HG03460 (cell line): ENCODE measurements at regions not wholly inside any gene's neighbourhood (a gene's known extent, or its start where the extent isn't known, plus 50 kb on each side); places are given as distances from the start of the nearest gene placed in this dataset.

Experiments
- ATAC-seq: cut with Tn5 transposase; IDR thresholded peaks from one replicate; pipeline ENCODE4 v1.9.1; 2021; ENCODE audit not compliant: unreplicated experiment

DNA sequence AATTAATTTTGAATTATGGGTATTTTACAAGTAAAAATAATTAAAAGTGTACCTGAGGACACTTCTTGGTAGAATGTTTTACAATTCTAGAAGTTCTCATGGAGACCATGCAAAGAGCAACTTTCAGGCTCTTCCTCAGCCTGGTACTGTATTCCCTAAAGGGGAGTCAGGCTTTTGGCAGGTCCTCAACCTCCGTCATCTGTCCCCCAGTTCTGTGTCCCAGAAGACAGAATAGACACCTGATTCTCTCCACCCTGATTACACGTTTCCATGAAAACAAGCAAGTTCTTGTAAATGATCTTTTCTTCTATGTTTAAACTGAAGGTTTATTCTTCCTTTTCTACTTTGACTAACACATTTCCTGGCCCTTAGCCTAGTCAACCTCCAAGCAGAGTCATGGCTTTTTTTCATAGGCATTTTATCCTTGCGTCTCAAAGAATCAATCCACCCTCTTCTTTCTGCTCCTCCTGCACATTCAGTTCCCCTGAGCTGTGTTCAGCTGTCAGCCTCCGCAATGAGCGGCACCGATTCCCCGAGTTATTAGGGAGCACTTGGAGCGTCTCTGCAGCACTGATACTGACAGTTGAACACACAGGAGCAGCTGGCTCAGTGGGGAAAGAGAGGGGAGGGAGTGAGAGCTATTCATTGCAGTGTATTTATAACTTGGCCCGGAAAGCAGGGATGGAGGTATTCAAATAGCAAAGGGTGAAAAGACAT lies 1082.4 kb upstream of the MAP3K7 start:
- no peak for ATAC-seq

DNA sequence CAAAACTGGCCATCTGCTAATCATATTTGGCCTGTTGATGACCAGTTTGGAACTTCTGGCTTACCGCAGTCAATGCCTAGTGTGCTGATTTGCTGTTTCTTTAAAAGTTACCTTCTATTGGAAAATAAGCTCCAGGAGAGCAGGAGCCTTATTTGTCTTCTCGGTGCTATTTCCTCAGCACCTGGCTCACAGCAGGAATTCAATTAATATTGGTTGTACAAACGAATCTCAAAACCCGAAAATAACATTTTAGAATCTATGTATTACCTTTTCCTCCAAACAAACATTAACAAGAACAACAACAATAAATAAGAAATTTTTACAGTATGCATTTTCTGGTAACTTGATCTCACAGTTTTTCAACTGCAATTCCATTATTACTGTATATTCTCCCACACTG lies 1080.7 kb upstream of the MAP3K7 start:
- no peak for ATAC-seq

DNA sequence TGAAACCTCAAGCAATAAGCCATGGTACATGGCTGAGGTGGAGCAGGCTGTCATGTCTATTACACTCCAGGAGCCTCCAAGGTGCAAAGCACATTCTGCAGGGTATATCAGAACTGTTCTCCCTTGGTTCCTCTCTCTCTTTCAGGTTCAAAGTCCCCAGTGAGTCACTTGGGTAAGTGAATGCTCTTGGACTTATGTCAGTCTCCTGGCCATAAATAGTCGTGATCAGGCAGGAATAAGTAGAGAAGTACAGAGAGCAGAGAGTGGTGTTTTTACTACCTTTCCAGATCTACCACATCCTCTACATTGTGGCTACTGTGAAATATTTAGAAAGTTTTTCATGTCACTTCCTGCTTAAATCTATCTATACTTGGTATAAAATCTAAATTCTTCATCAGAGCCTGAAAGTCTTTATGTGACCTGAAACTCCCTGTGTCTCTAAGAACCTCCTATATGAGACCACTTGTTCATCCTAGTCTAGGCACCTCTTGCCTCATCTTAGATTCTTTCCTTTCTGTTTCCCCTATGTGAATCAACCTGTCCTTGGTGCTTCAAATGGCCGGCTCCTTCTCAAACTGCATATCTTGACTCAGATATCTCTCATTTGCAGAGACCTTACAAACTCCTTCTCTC lies 1077.6 kb upstream of the MAP3K7 start:
- ATAC-seq, result no peak

DNA sequence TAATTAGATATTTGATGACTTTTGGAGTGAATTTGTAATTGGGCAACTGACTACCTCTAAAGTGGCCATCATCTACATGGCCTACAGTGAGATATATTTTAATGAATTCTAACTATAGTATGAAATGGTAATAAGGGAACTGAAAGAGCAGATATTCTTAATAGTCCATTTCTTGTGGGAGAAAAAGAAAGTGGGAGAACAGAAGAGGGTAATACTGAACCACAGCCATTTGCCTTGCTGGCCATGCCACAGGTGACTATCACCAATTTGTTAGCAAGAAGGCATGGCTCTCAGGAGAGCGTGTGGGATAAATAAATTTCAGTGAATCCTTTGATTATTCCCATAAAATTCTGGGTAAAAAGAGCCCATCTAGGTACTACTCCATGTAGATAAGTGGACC lies 1074.0 kb upstream of the MAP3K7 start:
- ATAC-seq, result no peak

DNA sequence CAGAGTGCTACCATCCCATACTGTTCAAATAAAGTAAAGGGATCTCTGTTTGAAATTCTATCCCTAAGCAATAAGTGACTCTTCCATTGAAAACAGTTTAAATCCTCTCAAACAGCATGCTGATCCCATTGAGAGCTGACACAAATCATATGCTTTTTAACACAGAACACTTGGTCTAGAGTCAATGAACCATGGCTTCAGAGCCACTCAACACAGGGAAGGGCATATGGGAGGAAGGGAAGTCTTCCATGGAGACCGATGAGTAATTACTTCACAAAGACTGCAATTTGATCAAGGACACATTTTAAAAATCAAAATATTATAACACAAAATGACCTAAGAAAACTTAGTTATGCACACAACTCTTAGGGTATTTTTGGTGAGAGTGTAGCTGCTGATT lies 1073.0 kb upstream of the MAP3K7 start:
- ATAC-seq, result no peak

DNA sequence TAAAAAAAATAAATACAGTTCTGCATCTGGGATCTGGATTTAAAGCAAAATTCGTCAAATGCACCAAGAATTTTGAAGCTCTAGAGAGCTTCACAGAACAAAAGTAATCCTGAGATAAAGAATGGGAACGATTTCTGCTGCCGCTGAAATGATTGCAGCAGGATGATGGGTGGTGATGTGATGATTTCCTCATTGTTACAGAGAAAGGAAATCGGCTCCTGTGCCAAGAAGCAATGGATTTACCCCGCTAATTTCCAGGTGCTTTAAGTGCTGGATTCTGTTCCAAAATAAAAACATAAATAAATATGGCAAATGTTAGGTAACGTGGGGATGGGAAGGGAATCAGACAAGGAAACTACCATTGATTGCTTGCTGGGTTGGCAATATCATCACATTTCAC lies 1067.9 kb upstream of the MAP3K7 start:
- no peak for ATAC-seq

DNA sequence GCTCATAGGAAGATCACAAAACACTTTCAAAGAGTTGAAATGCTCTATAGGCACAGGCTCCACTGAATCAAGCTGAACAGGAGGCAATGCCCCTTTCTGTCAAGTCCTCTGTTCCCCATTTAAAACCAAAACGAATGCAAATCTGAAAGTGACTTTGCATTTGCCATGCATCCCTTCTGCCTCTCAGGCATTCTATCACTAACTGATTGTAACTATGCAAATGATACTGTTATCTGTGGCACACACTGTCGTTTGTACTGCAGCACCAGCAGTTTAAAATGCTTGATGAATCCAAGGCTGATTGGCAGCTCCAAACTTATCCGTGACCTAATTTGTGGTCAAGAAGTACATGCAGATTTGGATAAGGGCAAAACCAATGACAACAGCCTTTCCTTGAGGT lies 1067.5 kb upstream of the MAP3K7 start:
- no peak for ATAC-seq

DNA sequence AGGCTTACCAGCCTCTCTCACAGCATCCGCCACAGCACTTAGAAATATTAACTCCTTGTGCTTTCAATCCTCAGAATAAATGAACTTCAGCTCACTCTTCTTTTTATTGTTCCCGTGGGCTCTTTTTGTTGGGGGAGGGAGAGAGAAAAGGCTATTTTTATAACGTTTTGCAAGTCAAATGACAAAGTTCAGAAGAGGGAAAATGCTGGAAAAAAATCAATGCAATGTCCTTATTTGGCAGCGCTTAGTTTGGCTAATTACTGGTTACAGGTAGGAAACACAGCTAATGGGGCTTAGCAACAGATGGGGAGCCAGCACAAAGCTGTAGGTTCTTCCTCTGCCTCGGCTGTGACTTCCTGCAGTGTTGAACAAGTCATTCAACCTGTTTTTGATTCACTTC lies 1067.0 kb upstream of the MAP3K7 start:
- ATAC-seq, result no peak

DNA sequence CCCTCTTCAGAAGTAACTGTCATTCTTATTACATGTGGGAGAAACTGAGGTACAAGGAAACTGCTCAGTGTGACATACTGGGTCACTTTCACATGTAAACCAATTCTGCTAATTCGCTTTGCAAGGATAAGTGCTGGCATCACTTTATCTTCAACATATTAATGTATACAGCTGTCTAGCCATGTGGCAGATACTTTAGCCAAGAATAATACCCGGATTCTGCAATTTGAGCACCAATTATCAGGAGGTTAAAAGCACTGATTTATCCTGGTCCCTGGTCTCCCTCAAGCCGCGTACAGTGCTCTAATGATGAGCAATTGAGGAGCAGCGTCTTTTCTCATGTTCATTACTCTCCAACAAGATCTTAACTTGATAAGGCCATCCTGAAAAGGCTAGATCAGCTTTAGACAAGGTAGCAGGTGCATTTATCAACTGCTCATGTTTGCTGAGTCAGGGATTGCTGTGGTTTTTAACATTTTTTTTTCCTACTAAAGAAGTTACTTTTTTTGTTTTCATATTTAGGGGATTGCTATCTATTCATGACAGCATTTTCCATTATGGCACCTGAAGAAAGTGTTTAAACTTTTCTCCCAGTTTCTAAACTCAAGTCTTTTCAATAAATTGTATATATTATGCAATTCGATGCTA lies 1066.3 kb upstream of the MAP3K7 start:
- no peak for ATAC-seq

DNA sequence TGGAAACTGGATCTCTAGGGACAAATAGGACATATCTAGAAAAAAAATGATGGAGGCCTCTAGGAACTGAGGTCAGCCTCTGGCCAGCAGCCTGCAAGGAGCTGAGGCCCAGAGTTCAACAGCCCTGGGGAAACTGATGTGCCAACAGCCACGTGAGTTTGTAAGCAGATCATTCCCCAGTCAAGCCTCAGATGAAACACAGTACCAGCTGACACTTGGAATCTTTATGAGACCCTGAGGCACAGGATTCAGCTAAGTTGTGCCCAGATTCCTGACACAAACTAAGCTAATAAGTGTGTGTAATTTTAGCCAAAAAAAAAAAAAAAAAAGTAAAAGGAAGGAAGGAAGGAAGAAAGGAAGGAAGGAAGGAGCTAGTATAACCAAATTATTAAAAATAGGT lies 1059.8 kb upstream of the MAP3K7 start:
- no peak for ATAC-seq

DNA sequence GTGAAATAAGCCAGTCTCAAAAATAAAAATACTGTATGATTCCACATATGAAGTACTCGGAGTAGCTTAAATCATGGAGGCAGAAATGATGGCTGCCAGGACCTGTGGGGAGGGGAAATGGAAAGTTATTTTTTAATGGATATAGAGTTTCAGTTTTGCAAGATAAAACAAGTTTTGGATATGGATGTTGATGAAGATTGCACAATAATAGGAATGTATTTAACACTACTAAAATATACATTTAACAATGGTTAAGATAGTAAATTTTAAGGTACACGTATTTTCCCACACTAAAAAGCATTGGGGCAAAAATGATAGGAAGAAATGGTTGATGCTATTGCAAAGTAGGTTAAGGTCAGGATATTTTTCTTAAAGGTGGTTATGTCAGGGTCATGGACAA lies 1058.9 kb upstream of the MAP3K7 start:
- ATAC-seq, result no peak

DNA sequence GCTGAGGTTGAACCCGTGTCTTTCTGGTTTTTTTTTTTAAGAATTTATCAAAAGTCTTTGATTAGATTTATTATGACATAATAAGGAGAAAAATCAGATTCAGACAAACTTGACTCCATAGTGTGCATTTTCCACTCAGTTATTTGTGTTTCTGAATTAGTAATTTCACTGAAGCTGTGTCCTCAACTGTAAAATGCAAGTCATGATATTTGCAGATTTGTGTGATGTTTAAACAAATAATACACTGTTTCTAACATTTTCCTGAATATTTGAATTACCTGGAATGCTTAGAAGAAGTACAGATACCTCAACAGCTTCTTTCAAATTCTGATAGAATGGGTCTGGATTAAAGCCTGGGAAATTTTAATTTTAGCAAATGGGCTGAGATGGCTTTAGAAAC lies 1050.3 kb upstream of the MAP3K7 start:
- no peak for ATAC-seq

DNA sequence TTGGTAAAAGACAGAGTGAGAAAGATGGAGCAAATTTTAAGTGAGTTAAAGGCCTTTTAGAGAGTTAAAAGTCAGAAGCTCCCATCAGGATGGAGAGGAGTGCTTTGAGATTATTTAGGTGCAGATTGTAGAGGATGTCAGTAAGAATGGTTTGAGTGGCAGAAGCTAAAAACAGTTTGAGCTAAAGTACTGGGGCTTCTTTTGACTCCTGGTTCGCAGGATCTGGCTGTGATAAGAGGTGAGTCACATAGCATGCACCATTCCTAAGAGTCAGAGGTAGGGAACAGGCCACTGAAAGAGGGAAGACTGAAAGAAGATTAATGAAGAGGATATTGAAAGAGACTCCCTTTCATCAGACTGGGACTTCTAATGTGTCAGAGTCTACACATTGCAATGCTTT lies 1047.9 kb upstream of the MAP3K7 start:
- no peak for ATAC-seq

DNA sequence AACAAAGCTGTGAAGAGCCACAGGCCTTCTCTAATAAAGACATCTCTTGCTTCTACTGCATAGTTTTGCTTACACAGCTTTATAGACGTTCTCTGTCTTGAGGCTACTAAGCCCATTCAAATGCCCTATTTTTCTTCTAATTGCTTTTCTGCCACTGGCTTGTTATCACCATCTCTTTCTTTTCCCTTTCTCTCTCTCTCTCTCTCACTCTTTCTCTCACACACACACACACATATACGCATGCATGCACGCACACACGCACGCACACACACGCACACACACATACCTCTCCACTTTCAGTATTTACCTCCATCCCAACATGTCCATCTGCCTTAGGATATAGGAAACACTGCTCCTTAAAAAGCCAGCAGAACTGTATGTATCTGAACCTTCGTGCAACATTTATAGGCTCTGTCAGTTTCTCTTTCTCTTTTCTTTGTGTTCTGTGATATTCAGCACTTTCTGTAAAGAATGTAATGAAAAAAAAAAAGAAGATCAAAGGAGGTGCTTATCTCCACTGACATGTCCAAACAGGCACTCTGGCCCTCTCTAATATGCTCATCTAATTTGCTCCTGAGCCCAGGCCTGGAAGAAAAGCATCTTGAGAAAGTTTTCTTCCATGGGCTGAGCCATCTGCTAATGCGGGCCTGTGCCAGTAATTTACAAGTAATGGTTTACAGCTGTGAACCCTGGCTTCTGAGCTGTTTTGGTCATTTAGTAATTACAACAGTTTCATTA lies 1046.7 kb upstream of the MAP3K7 start:
- ATAC-seq, result no peak

DNA sequence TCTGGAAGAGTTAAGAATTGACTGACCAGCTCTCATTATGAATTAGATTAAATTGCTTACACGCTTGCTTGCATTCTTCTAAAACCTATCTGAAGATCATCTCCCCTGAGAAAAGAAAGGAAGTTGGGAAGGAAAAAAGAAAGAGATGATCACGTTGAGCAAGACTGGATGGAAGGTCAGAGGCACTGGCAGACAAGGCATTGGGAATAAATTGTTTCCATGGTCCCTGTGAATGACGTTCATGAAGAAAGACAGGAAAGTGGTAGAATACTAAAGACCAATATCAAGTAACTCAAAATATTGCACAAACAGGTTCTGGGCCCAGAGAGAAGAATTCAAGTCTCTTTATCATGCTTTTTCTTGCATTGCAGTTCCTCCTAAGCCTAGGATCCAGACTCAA lies 1045.4 kb upstream of the MAP3K7 start:
- no peak for ATAC-seq

DNA sequence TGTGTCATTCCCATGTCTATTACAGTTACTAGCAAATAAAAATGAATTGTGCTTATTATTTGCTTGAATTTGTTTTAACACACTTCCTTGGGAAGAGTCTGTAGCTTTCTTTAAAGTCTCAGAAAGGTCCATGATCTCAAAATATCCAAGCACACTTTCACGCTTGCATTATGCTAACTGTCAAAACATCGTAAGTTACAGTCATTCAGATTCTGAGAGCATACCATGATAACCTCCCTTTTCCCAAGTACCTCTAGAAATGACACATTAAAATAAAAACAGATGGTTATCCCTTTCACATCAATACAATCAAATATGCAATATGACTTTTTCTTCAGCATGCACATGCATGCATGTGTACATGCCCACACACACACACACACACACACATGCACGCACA lies 1044.4 kb upstream of the MAP3K7 start:
- ATAC-seq, result no peak

DNA sequence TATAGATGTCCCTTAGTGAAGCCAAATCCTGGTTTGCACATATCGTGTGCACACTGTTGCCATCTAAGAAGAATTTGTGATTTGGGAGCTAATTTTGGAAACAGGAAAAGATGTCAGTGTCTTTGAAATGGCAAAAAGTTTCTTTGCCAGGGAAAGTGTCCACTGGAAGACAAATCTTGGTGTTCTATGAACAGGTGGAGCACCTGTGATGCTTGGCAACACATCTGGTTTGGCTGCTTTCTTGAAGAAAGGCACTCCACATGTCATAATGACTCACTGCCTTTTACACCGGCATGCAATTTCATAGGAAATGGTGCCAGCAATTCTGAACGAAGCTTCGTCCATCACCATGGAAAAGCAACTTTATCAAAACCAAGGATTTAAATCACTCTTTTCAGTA lies 1040.0 kb upstream of the MAP3K7 start:
- ATAC-seq, result no peak

DNA sequence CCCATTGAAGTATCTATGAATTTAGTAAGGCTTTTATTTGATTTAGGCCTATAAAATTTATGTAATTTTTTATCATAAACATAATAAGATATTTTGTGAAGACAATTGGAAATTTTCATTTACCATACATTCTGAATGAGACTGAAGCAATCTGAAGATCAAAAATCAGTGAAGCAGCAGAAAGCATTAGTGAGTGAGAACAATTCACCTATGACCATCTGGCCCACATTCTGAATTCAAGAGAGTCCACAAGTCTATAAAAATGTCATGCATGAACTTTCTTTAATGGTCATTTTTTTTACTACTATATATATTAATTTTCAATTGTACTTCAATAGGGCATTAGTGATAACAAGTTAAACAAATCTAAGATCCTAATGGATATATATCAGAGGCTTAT lies 1026.6 kb upstream of the MAP3K7 start:
- no peak for ATAC-seq

DNA sequence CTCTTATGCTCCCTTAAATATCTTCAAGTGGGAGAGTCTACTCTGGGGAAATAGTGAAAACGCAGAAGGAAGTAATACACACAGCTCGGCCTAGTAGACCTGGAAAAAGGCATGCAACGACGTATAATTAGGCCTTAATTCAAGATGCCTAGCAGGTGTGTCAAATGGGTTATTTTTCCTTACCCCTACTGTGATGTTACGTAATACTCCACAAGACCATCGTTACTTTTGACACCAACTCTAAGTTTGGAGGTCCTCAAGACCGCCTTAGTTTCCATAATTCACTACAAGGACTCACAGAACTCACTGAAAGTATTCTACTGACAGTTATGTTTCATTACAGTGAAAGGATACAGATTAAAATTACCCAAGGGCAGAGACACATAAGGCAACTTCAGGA lies 1024.3 kb upstream of the MAP3K7 start:
- no peak for ATAC-seq

DNA sequence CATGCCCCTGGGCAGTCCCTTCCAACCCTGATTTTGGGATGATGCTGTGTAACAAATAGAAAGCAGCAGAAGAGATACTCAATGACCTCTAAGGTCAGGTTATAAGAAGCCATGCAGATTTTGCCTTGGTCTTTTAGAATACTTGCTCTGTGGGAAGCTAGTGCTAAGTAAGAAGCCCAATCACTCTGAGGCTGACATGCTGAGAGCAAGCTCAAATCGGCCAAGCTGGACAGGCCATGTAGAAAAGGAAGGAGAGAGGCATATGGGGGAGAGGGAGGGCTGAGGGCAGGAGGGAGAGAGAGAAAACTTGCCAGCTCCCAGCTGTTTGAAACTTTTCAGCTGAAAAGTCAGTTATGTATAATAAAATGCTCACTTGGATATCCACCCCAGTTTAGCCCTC lies 1021.6 kb upstream of the MAP3K7 start:
- no peak for ATAC-seq

DNA sequence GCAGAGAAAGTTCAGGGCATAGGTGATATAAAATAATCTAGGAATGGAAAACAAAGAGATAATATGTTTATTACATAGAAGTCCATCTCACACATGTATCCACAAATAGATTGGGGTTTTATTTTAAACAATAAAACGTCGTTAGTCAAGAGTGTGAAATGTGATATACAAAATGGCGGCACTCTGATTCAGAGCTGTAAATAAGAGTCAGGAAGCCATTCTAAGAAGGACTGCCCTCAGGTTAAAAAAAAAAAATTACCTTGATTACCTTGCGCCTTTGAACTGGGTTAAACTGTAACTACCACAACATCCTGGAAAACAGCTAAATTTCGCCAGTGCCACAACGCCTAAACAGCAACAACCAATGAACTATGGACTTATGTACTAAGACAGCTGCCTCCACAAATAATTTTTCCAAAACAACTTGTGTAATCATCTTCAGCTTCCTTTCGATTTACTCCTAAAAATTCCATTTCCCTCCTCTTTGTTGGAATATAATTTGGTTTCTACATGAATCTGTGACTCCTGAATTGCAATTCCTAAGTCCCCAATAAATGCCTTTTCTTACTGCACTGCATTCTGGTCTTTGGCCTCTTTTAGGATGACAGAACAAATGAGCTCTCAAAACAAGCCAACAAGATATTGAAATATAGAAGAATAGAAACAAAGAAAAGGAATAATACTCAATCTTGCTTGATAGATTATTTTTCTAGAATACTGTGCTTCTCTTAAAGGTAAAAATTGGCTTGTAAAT lies 1019.5 kb upstream of the MAP3K7 start:
- no peak for ATAC-seq
